AG04450 (cell line): ENCODE measurements at regions not wholly inside any gene's neighbourhood (a gene's known extent, or its start where the extent isn't known, plus 50 kb on each side); places are given as distances from the start of the nearest gene placed in this dataset.

Source experiments
- CTCF ChIA-PET: fragments of 300-600, 350-600 bp; formaldehyde crosslinking; extraction: SDS; loops from one replicate; lab custom pipeline; 2022; ENCODE audit warnings: antibody characterized with exemption, inconsistent platforms; lab: Charles Lee
- POLR2A ChIA-PET: fragments of 350-600 bp; formaldehyde crosslinking; extraction: SDS; loops from one replicate; lab custom pipeline; 2021; ENCODE audit warnings: antibody characterized with exemption, inconsistent platforms; lab: Yijun Ruan, JAX
- DNase-seq: peaks from one replicate; pipeline ENCODE4 v3.0.0-alpha.2; 2011; ENCODE audit warnings: low read depth, low spot score
- H3K27ac ChIP-seq: one replicate; pipeline ENCODE4 v1.5.1; 2012; ENCODE audit warnings: low read depth, low read length, control low read depth
- H3K27me3 ChIP-seq: one replicate; pipeline ENCODE4 v1.6.0; 2012; ENCODE audit warnings: low read length; ENCODE audit not compliant: control insufficient read depth, insufficient read depth
- H3K4me3 ChIP-seq: 2 replicates; pipeline ENCODE4 v1.5.1; 2011; ENCODE audit warnings: mild to moderate bottlenecking, low read depth, low read length, control low read depth
- H3K9me3 ChIP-seq: 2 replicates; pipeline ENCODE4 v1.5.1; 2012; ENCODE audit warnings: low read length; ENCODE audit not compliant: control insufficient read depth, insufficient read depth
- TF ChIP-seq, protein P1 (sequence below): IDR thresholded peaks from 2 replicates; pipeline ENCODE4 v1.5.1; 2011; ENCODE audit warnings: low read depth, low read length, control low read depth, inconsistent platforms

DNA sequence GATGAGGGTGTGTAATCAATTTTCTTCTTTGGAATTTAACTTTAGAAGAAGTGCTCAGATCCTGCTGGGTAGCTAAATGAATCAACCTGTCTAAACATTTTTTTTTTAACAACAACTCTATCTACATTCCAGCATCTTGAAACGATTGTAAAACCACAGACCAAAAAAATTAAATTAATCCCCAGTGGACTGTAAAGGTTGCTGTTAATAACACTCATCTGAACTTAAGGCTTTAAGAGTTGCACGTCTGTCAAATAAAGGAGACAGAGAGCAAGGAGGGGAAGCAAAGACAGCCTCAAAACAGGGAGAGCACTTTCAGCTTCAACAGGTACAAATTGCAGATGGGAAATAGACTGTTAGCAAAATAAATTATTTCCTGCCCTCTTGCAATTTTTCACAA is 548.5 kb downstream of the DTWD2 start:
- no peak overlapping the region for H3K27ac ChIP-seq
- ChIA-PET POLR2A (no interaction called here), CTCF (no interaction called here)
- no peak overlapping the region for H3K4me3 ChIP-seq
- H3K27me3 ChIP-seq: no peaks in the 10 kb centered on the region
- TF ChIP-seq, protein P1, sequence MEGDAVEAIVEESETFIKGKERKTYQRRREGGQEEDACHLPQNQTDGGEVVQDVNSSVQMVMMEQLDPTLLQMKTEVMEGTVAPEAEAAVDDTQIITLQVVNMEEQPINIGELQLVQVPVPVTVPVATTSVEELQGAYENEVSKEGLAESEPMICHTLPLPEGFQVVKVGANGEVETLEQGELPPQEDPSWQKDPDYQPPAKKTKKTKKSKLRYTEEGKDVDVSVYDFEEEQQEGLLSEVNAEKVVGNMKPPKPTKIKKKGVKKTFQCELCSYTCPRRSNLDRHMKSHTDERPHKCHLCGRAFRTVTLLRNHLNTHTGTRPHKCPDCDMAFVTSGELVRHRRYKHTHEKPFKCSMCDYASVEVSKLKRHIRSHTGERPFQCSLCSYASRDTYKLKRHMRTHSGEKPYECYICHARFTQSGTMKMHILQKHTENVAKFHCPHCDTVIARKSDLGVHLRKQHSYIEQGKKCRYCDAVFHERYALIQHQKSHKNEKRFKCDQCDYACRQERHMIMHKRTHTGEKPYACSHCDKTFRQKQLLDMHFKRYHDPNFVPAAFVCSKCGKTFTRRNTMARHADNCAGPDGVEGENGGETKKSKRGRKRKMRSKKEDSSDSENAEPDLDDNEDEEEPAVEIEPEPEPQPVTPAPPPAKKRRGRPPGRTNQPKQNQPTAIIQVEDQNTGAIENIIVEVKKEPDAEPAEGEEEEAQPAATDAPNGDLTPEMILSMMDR: no peak
- no peaks in the 10 kb centered on the region; the same call in 1 of the 2 replicates for H3K9me3 ChIP-seq
- DNase-seq: no peak

DNA sequence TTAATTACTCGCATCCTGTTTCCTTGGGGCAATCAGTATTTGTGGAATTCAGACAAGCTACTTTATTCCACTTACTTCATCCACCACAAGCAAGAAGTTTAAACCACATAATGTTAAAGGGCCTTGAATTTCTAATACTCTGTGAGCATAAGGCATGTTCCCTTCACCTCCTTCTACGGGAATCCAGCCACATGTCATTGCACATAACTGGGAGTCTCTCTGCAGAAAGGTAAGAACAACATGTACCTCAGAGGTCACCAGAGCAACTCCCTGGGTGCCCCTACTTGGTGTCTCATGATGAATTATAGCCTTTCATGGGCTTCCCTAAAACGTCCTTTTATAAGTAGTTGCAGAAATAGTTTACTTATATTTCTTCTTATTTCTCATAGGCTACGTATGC is 553.2 kb downstream of the DTWD2 start:
- TF ChIP-seq, protein P1: no peak
- H3K4me3 ChIP-seq: no peak overlapping the region
- POLR2A ChIA-PET: no interaction called here
- CTCF ChIA-PET: no interaction called here
- H3K27ac ChIP-seq: no peak overlapping the region
- no peaks in the 10 kb centered on the region for H3K9me3 ChIP-seq
- no peaks in the 10 kb centered on the region for H3K27me3 ChIP-seq
- DNase-seq: no peak

DNA sequence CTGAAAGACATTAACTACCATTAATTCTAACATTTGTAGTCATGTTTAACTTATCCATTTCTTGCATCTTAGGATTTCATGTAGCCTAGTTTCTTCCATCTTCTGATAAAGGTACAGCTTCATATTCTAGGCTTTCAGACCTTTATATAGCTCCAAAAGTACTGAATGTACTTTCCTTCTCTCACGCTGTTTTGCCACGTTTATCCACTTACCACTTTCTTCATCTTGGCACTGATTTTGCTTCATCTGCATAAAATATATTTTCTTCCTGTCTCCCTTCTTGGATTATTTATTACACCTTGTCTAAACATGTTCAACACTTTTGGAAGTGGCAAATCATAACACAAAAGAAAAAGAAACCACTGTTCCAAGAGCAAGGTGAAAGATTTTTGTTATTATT is 553.8 kb downstream of the DTWD2 start:
- ChIA-PET CTCF (no interaction called here), POLR2A (no interaction called here)
- H3K9me3 ChIP-seq: no peaks in the 10 kb centered on the region
- DNase-seq: no peak
- TF ChIP-seq, protein P1: no peak
- no peaks in the 10 kb centered on the region for H3K27me3 ChIP-seq
- H3K4me3 ChIP-seq: no peak overlapping the region
- H3K27ac ChIP-seq: no peak overlapping the region

DNA sequence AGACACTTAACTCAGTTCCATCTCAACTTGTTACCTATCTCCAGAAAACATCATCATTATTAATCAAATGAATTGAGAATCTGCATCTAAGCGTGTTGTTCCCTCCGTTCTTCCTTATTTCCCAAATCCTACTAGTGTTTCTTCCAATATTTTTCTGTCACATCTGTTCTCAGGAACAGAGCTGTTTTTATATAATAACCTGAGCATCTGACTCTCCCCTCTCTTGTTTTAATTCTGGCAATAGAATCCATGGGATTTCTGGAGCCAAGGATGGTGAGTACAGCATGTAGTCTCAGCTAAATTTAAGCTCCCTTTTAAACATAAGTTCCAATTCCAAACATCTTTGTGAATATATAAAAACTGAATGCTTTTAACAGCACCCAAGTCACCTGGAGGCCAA is 558.3 kb downstream of the DTWD2 start:
- TF ChIP-seq, protein P1: no peak
- Histone ChIP-seq H3K9me3 (peaks cover 4% of the 10 kb centered on the region; the same call in 1 of the 2 replicates), H3K27me3 (no peaks in the 10 kb centered on the region), H3K27ac (no peak overlapping the region), H3K4me3 (no peak overlapping the region)
- ChIA-PET POLR2A (no interaction called here), CTCF (no interaction called here)
- no peak for DNase-seq

DNA sequence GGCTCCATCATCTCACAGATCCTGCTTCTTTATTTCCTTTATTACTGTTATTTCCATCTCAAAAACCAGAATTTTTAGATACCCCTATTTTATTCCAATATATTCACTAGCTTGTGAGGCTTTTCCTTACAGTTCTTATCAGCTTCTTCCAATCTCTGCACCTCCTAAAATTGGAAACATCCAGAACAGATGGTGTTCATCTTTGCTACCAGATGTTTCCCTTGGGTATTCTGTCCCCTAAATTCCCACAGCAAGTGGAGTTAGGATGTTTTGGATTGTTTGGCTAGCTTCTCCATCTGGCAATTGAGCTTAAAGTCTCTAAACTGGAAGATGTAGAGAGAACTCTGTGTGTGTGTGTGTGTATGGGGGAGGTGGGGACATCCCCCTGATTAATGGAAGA is 580.4 kb downstream of the DTWD2 start:
- TF ChIP-seq, protein P1: no peak
- no peak overlapping the region for H3K27ac ChIP-seq
- no peak overlapping the region for H3K4me3 ChIP-seq
- peaks cover 14% of the 10 kb centered on the region for H3K9me3 ChIP-seq
- ChIA-PET CTCF (no interaction called here), POLR2A (no interaction called here)
- no peak for DNase-seq
- H3K27me3 ChIP-seq: no peaks in the 10 kb centered on the region
